HG03060 (cell line): ENCODE measurements at regions not wholly inside any gene's neighbourhood (a gene's known extent, or its start where the extent isn't known, plus 50 kb on each side); places are given as distances from the start of the nearest gene placed in this dataset.
"Not testable (repeated sequence)": the region's sequence is repeated elsewhere in the genome, so short reads cannot be mapped to it uniquely, and the experiment has no call there.

Experiments used
- ATAC-seq: cut with Tn5 transposase; IDR thresholded peaks from one replicate; pipeline ENCODE4 v1.9.1; 2021; ENCODE audit warnings: low read depth, moderate number of reproducible peaks; ENCODE audit not compliant: unreplicated experiment

DNA sequence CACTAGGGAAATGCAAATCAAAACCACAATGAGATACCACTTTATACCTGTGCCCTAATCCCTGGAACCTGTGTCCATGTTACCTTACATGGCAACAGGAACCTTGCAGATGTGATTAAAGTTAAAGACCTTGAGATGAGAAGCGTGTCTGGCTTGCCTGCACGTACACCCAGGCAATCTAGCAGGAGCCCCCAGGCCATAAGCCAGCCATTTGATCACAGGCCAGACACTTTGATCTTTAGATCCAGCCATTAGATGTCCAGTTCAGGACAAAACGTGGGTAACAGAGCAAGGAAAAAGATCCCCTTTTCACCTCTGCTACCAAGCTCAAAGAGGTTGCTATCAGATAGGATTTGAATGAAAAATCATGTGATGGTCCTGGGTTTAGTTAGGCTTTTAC, 378.8 kb downstream of the BUD13 start:
- no peak for ATAC-seq

DNA sequence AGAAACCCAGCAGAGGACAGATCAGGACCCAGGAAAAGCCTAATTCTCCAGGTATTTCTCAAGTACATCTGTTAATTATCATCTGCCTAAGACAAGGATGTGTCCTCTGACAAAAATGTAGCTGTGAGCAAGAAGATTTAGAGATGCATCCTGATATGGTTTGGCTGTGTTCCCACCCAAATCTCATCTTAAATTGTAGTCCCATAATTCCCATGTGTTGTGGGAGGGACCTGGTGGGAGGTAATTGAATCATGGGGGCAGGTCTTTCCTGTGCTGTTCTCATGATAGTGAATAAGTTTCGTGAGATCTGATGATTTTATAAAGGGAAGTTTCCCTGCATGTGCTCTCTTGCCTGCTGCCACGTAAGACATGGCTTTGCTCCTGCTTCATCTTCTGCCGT, 381.8 kb downstream of the BUD13 start:
- no peak for ATAC-seq

DNA sequence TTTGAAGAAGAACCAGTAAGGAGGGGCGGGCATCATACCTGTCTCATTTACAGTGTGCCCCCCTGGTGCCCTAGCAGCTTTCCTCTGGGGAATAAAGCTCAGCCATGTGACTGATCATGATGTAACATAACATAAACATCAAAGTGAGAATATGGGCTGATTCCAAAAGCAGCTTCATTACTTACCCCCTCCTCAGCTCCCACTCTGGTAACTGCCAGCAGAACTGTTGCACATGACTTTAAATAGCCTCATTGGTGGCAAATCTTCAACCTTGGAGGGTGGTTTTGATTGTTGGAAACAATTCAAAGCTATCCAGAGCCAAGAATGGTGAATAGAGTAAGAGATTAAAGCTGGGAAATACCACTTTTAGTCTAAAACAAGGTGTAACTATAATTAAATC, 384.6 kb downstream of the BUD13 start:
- no peak for ATAC-seq

DNA sequence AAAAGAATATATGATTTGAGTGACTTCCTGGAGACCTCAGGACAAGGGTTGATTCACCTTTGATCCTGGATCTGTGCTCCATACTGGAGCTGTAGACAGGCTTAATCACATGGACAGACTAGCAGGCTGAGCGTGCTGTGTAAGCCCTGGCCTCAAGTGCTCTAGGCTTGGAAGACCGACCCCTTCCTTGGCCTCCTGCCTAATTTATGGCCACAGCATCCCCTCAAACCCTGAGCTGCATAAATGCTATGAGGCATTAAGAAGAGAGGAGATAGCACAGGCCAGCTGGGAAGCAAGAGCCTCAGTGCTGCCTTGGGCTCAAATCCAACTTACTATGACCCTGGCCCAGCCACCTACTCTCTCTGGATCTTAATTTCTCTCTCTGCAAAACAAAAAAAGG, 385.1 kb downstream of the BUD13 start:
- no peak for ATAC-seq

DNA sequence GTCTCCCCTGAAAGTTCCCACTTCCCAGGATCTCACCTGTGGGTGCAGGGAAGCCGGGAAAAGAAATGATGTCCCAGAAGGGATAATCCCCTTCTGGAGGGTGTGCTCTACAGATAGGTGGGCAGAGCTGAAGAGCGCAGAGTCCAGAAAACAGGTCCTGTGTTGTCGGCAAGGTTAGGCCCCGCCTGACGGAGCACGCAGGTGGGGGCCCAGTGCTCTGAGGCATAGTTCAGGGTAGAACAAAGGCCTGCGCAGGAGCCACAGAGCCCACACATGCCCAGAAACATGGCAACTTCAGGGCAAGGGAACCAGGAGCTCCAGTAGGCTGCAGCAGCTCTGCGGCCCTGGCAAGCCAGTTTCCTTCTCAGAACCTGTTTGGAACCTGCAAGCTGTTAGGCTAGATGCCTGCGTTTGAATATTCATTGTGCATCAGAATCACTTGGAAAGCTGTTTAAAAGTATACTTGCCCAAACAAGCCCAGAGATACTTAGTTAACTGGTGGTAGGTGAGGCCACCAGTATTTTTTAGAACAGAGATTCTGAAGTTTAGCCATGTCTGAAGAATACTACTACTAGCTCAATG, 386.6 kb downstream of the BUD13 start:
- ATAC-seq, result no peak

DNA sequence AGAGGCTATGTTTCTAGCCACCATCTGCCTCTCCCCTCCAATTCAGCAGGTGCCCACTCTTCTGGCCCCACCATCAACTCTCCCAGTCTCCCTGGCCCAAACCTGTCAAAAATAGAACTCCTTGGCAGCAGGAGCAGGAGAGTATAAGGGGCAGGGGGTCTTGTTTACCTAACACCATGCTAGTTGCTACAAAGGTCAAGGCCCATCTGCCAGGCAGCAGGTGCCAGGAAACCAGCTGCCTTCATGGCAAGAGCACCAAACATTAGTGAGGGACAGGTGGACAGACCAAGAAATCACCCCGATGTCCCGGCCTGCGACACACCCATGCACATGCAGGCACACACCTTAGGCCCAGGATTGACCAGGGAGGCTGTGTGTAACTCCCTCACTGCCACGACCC, 387.9 kb downstream of the BUD13 start:
- no peak for ATAC-seq

DNA sequence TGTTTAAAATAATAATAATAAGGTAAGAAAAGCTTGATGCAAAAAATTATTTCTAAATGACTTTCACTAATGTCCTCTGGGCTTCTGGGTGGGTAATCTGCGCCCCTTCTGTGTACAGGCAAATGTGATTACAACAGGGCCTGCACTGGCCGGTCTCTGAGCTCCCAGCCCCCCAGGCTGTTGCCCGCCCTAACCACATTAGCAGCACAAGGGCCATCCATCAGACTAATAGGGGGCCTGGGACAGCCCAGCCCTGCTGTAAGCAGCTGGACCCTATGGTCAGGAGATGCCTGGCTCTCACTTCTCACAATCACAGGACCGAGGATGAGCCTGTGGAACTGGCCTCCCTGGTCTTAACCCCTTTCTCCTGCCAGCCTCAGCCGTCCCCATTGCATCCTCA, 388.4 kb downstream of the BUD13 start:
- no peak for ATAC-seq

DNA sequence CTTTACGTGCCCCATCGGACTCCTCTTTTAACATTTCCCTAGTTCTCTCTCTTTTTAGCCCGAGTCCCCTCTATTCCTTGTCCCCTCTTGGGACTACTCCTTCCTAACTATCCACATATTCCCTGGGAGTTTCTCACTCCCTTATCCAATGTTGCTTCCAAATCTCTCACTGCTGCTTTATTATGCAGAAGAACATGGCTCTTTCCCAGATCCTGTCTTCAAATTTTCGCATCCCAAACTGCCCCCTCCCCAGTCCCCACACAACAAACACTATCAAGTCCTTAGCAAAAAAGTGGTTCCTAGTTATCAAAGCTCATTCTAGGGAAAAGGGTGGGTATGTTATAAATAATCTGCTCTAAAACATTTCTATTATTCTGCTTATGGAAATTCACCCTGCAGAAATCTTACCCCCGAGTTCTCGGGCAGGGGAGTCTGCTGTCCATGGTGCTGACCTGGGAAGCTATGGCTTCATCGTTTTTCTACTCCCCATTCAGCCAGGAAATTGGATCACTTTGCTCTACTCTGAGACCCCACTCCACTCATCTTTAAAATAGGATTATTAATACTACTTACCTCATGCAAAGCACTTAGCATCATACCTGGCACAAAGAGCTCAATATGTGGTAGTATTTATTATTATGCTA, 393.5 kb downstream of the BUD13 start:
- ATAC-seq, result no peak

DNA sequence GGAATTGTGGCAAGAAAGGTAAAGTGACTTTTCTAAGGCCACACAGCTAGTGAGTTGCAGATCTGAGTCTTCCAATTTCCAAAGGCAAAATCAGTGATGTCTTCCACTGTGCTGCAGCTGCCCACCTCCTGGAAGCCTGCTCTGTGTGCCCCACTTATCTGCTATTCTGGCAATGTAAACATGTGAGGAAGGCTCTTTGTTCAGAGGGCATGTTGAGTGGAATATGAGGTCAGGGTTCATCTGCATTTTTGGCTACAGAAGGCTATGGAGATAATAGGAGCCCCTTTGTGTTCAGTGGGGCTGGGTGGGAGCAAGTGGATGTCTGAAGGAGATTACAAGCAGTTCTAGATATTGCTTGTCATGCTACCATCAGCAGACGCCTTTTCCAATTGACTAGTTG, 396.2 kb downstream of the BUD13 start:
- no peak for ATAC-seq

DNA sequence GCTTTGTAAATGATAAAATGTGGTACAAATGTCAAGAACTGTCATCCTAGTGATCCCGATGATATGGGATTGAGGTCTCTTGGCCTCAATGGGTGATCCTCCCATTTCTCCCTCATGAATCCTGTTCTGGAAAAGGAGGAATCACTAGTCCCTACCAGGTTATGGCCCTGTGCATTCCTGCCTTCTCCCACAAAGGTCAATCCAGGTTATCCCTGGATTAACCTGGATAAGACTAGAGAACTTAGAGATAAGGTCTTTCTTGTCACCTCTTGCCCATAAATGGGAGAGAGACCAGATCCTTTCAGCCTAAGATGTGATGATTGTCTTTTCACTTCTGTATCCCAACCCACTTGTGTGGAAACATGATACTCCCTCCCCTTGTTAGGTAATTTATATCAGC, 396.7 kb downstream of the BUD13 start:
- ATAC-seq, result no peak

DNA sequence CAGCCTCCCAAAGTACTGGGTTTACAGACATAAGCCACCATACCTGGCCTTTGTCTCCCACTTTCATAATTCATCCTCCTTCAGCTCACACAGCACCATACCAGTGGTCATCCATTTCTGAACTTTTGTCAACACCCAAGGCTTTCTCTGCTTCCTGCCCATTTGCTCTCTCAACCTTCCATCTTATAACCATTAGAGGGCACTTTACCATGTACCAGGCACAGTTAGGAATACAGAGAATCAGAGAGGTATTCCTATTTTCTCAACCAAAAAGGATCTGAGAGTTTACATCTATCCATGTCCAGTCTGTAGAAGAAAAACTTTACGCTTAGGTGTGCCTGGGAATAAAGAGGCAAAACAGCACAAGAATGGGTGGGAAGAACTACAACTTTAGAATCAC, 397.6 kb downstream of the BUD13 start:
- ATAC-seq, result no peak

DNA sequence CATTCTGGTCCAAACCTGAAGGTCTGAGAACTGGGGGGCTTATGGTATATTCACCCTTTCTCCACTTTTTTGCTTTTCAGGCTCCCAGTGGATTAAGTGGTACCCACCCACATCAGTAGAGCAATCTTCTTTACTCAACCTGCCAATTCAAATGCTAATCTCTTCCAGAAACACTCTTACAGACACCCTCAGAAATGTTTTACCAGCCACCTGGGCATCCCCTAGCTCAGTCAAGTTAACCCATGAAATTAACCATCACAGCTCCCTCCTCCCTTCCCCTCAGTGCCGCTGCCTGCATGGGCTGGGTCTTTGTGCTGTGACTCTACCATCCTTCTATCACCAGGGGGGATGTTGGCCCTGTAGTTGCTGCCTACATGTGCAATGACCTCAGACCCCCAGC, 398.7 kb downstream of the BUD13 start:
- no peak for ATAC-seq

DNA sequence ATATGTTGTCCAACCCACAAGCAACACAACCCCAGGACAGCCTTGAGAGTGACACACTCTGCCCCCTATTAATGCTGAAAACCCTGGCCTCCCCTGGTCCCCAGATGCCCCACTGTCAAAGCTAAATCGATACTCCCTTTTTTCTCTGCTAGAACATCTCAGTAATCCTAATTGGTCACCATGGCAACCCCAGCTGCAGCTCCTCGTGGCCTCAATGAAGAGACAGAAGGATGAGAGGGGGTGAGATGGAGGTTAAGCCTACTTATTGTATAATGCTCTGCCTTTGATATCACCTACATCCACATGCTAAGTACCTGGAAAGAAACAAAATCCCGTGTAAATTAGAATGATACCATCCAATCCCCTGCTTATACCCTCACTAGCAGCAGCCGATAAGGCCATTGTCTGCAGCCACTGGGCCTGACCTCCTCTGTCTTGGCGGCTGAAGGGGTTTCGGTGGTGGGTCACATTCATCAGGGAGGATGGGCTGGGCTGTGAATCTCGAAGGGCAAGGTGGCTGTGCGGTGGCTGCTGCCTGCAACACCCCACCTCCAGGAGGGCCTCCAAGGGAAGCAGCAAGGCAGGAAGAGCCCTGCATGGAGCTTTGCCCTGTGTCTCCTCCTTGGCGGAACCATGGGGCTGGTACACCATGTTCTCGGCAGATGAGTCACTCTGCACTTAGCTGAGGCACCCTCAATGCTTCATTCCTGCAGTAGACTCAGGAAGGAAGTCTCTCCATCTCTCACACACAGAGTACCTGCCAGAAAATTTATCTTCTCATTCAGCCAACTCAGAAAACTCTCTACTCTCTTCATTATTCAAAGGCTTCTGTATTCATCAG, 399.5 kb downstream of the BUD13 start:
- no peak for ATAC-seq

DNA sequence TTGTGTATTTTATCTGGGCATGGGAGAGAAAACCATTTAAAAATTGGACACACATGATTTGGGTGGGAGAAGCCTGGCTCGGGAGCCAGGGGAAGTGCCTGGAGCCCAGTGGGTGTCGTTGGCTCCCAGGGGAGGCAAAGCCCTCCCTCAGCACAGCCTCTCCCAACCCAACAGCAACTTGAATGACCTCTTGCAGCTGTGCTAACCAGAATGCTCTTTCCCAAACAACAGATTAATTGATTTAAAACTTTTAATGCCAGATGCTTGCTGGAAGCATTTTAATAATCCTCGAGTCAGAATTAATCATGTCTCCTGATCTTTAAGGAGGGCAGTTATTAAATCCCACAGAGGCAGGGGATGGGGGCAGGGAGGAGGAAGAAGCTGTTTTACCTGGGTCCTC, 401.6 kb downstream of the BUD13 start:
- no peak for ATAC-seq

DNA sequence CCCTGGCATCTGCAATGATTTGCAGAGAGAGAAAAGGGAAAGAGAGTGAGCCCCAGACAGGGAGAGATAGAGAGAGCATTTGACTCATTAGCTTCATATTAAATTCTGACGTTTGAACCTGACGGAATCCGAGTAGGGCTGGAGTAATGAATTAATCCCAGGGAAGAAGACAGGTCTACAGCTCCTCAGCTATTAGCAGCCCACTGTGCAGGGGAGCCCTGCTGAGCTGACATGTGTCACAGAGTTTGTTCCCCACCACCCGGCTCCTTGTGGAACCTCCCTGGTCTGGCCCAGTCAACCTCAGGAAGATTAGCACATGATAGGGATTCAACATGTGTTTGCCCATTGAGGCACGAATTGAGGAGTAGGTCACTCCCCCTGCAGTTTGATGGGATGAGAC, 404.0 kb downstream of the BUD13 start:
- no peak for ATAC-seq

DNA sequence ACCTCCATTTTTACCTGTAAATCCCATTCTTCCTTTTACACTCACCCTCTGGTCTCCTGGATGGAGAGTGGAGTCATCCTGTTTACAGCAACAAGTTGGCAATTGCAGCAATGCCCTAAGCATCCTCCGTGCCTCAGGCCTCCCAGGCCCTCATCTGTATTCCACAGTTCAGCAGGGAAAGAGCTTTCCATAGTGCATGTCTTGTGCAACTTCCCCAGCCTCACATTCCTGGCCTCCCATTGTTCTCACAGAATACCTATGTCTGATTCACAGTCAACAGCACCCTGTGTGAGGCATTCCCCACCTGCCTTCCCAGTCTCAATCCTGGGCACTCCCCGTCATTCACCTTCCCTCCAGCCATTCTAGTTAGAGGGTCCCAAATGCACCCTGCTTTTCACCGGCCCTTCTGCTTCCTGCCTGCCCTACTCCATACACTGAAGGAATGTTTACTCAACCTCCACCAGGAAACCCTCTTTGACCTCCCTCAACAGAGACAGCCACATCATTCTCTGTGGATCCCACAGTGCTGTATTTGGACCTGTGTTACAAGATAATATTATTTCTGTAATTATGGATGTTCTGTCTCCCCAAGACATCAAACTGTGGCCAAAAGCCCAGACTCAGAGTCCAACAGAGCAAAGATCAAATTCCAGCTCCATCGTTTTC, 405.7 kb downstream of the BUD13 start:
- no peak for ATAC-seq

DNA sequence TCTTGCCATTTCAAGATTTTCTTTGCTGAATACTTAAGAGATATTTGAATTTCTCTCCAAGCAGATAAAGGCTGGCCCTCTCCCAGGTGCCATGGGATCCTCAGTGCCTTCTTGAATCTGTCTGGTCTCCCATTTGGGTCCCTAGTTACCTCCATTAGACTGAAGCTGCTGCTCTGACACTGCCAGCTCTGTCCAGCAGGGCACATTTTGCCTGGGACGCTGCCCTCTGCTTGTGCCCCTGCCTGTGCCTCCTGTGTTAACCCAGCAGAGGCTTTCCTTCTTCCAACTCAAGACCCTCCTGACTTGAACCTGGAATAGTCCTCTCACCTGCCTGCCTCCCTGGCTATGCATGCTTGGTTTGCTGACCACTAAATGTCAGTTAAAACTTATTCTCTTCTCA, 406.3 kb downstream of the BUD13 start:
- ATAC-seq, result no peak

DNA sequence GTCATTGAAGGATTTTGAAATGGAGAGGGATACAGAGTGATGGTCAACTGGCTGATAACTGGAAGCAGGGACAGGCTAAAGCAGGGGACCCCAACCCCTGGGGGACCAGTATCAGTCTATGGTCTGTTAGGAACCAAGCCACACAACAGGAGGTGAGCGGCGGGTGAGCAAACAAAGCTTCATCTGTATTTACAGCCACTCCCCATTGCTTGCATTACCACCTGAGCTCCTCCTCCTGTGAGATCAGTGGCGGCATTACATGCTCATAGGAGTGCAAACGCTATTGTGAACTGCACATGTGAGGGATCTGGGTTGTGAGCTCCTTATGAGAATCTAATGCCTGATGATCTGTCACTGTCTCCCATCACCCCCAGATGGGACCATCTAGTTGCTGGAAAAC, 407.9 kb downstream of the BUD13 start:
- not testable (repeated sequence) for ATAC-seq

DNA sequence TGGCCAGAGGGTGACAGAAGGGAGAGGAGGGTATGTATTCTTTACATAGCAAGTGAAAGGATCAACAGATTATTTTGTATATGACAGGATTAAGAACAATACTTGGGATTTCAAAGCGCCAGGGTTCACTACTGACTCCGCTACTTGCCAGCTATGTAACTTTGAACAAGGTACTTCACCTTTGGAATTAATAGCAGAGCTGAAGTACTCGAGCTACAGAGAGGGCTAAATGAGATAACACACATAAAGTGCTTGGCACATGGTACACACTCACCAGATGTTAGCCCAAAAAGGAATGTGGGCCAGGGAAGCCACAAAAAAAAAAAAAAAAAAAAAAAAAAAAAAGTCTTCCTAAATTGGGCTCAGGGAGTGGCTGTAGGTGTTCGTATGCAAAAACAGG, 408.4 kb downstream of the BUD13 start:
- no peak for ATAC-seq

DNA sequence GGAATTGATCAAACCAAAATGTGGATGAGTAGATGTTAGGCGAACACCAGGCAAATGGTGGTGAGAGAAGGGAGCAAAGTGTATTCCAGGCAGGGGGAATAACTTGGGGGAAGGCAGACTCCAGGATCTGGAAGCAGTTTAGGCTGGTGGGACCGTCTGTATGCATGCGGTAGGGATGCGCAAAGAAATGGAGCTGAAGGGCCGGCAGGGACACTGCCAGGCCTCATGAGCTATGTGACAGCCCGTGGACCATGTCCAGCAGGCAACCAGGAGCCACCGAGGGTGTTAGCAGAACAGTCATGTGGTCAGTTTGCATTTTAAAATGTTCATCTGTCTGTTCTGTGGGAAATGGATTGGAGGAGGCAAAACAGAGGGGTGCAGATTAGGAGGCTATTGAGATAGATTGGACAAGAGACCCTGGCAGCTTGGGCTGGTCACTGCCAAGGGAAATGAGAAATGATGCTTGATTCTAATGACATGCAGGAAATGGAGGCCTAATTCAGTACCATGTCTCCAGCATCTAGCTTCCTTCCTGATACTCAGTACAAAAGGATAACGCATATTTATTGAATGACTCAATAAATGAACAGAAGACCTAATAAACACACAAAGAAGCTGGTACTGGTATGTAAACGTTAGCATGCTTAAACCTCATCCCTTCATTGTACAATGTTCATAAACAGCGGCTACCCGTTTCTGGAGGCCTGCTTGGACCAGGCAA, 412.4 kb downstream of the BUD13 start:
- ATAC-seq, result no peak
